Stomach (tissue), 4 donors: ENCODE measurements at regions not wholly inside any gene's neighbourhood (a gene's known extent, or its start where the extent isn't known, plus 50 kb on each side); places are given as distances from the start of the nearest gene placed in this dataset.

Source experiments
- CTCF ChIP-seq, 7 experiments: fragments of 450-650 bp in 4 of 7; fragments of 200-600 bp in 3 of 7; sonication (generic) in 3 of 7; IDR thresholded peaks; one replicate each; pipeline ENCODE4 v1.5.1; 2016 to 2019; ENCODE audit warnings: antibody characterized with exemption in 7 of 7, control low read depth in 2 of 7, mild to moderate bottlenecking in 1 of 7
- POLR2A ChIP-seq, 4 donors: fragments of 450-650 bp; IDR thresholded peaks; one replicate each; pipeline ENCODE4 v1.6.1; 2016; ENCODE audit warnings: antibody characterized with exemption in 4 of 4, control low read depth in 2 of 4, mild to moderate bottlenecking in 1 of 4, moderate library complexity in 1 of 4

- TF ChIP-seq CTCF (IDR thresholded peaks at IDR 0.05): no peak
- no peak for TF ChIP-seq POLR2A (IDR thresholded peaks at IDR 0.05)
Measured at GRCh38 chr6:100168148-100168547, 174.1 kb upstream of the MCHR2 start.
